K562 (cell line): ENCODE measurements at regions not wholly inside any gene's neighbourhood (a gene's known extent, or its start where the extent isn't known, plus 50 kb on each side); places are given as distances from the start of the nearest gene placed in this dataset.

Experiments used
- BHLHE40 ChIP-seq: IDR thresholded peaks from 2 replicates; pipeline ENCODE4 v1.6.1; 2011; ENCODE audit warnings: low read length, improper control_type of control experiment
- FOS ChIP-seq: IDR thresholded peaks from 3 replicates; pipeline ENCODE4 v1.6.1; 2011; ENCODE audit not compliant: insufficient read length; ENCODE audit errors: extremely low read depth
- JUND ChIP-seq, 2 experiments: IDR thresholded peaks; 2 replicates in 1 of 2; 3 replicates in 1 of 2; pipeline ENCODE4 v1.6.1; 2011; ENCODE audit warnings: borderline replicate concordance in 2 of 2, low read depth in 2 of 2, low read length in 2 of 2, improper control_type of control experiment in 1 of 2, missing biosample characterization in 1 of 2, missing genetic modification characterization in 1 of 2, missing genetic modification reagents in 1 of 2
- KDM2B ChIP-seq: fragments of 250-450 bp; sonication (Bioruptor Pico); IDR thresholded peaks from 2 replicates; pipeline ENCODE4 v1.8.0; 2021; ENCODE audit warnings: mild to moderate bottlenecking, moderate library complexity
- MCM3 ChIP-seq: fragments of 450-650 bp; IDR thresholded peaks from 2 replicates; pipeline ENCODE4 v1.6.1; 2016
- PML ChIP-seq: IDR thresholded peaks from 2 replicates; pipeline ENCODE4 v1.6.1; 2012; ENCODE audit warnings: low read length, inconsistent platforms
- RNF219 ChIP-seq: fragments of 250-450 bp; sonication (Bioruptor Pico); IDR thresholded peaks from 2 replicates; pipeline ENCODE4 v1.5.0; 2022; ENCODE audit warnings: mild to moderate bottlenecking
- SLC30A9 ChIP-seq: fragments of 250-450 bp; sonication (Bioruptor Pico); IDR thresholded peaks from 2 replicates; pipeline ENCODE4 v1.8.0; 2022; ENCODE audit warnings: mild to moderate bottlenecking, moderate library complexity
- SMAD4 ChIP-seq: fragments of 250-450 bp; sonication (Bioruptor Pico); conservative IDR thresholded peaks from 2 replicates; pipeline ENCODE4 v1.8.0; 2021; ENCODE audit warnings: inconsistent platforms, mild to moderate bottlenecking, moderate library complexity
- SOX6 ChIP-seq: fragments of 450-650 bp; IDR thresholded peaks from 2 replicates; pipeline ENCODE4 v1.6.1; 2014; ENCODE audit warnings: mild to moderate bottlenecking
- TFE3 ChIP-seq: fragments of 450-650 bp; formaldehyde crosslinking; IDR thresholded peaks from 2 replicates; pipeline ENCODE4 v1.4.0; 2020; ENCODE audit warnings: mild to moderate bottlenecking, mixed read lengths
- ZNF143 ChIP-seq: sonication (generic); formaldehyde crosslinking; IDR thresholded peaks from 2 replicates; pipeline ENCODE4 v1.9.0; 2022; ENCODE audit warnings: mild to moderate bottlenecking, missing genetic modification reagents
- ZNF785 ChIP-seq: fragments of 250-450 bp; sonication (Bioruptor Pico); IDR thresholded peaks from 2 replicates; pipeline ENCODE4 v1.4.0; 2020; ENCODE audit warnings: mild to moderate bottlenecking
- TF ChIP-seq, protein P1 (sequence below): fragments of 250-450 bp; sonication (Bioruptor Pico); IDR thresholded peaks from 2 replicates; pipeline ENCODE4 v1.8.0; 2021; ENCODE audit warnings: moderate library complexity, mild to moderate bottlenecking, inconsistent platforms
- TF ChIP-seq, protein P2 (sequence below): fragments of 200-600 bp; sonication (generic); IDR thresholded peaks from one replicate; pipeline ENCODE4 v1.6.1; 2012; ENCODE audit warnings: mild to moderate bottlenecking, low read depth, low read length, inconsistent platforms

DNA sequence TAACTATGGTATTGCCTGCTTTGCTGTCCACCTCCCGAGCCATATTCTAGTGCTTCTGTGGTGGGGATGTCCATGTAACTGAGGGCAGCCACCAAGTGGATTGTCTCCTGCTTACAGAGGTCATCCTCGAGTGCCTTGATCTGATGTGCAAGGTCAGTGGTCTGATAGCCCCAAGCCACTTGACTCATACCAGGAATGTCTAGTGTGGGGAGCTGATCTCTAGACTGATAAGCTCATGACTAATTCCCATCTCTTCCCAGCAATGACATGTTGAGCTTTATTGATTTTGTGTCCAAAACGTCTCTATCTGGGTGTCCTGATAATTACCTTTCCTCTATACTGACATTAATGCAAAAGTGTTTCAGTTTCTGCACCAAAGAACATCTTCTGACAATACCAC lies 168.4 kb upstream of the WDR1 start (continued):
- TF ChIP-seq KDM2B (CRISPR knock-in tag) = no peak
- 0 out of 2 replicates have a peak, but pooled peaks have one; percentile 50 for TF ChIP-seq SOX6
- peak; percentile 60; the same call in 1 of the 2 replicates for TF ChIP-seq SMAD4 (CRISPR knock-in tag)
- TF ChIP-seq SLC30A9 (CRISPR knock-in tag) = no peak
- TF ChIP-seq ZNF143 (CRISPR knock-in tag) = no peak
- peak; percentile 88 for TF ChIP-seq JUND (IDR thresholded peaks at IDR 0.05; ENCODE audit: borderline replicate concordance, low read depth, low read length)
- peak; percentile 83; the same call in 1 of the 3 replicates for TF ChIP-seq JUND (tag; IDR thresholded peaks at IDR 0.05; ENCODE audit: borderline replicate concordance, low read depth, low read length)
- no peak for TF ChIP-seq BHLHE40
- TF ChIP-seq PML = no peak
- TF ChIP-seq, protein P1, sequence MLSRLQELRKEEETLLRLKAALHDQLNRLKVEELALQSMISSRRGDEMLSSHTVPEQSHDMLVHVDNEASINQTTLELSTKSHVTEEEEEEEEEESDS (CRISPR knock-in tag) = no peak
- no peak for TF ChIP-seq TFE3 (CRISPR knock-in tag)
- TF ChIP-seq RNF219 (CRISPR knock-in tag) = no peak
- TF ChIP-seq FOS = peak; percentile 48
- no peak for TF ChIP-seq MCM3
- TF ChIP-seq ZNF785 (CRISPR knock-in tag) = no peak
- TF ChIP-seq, protein P2, sequence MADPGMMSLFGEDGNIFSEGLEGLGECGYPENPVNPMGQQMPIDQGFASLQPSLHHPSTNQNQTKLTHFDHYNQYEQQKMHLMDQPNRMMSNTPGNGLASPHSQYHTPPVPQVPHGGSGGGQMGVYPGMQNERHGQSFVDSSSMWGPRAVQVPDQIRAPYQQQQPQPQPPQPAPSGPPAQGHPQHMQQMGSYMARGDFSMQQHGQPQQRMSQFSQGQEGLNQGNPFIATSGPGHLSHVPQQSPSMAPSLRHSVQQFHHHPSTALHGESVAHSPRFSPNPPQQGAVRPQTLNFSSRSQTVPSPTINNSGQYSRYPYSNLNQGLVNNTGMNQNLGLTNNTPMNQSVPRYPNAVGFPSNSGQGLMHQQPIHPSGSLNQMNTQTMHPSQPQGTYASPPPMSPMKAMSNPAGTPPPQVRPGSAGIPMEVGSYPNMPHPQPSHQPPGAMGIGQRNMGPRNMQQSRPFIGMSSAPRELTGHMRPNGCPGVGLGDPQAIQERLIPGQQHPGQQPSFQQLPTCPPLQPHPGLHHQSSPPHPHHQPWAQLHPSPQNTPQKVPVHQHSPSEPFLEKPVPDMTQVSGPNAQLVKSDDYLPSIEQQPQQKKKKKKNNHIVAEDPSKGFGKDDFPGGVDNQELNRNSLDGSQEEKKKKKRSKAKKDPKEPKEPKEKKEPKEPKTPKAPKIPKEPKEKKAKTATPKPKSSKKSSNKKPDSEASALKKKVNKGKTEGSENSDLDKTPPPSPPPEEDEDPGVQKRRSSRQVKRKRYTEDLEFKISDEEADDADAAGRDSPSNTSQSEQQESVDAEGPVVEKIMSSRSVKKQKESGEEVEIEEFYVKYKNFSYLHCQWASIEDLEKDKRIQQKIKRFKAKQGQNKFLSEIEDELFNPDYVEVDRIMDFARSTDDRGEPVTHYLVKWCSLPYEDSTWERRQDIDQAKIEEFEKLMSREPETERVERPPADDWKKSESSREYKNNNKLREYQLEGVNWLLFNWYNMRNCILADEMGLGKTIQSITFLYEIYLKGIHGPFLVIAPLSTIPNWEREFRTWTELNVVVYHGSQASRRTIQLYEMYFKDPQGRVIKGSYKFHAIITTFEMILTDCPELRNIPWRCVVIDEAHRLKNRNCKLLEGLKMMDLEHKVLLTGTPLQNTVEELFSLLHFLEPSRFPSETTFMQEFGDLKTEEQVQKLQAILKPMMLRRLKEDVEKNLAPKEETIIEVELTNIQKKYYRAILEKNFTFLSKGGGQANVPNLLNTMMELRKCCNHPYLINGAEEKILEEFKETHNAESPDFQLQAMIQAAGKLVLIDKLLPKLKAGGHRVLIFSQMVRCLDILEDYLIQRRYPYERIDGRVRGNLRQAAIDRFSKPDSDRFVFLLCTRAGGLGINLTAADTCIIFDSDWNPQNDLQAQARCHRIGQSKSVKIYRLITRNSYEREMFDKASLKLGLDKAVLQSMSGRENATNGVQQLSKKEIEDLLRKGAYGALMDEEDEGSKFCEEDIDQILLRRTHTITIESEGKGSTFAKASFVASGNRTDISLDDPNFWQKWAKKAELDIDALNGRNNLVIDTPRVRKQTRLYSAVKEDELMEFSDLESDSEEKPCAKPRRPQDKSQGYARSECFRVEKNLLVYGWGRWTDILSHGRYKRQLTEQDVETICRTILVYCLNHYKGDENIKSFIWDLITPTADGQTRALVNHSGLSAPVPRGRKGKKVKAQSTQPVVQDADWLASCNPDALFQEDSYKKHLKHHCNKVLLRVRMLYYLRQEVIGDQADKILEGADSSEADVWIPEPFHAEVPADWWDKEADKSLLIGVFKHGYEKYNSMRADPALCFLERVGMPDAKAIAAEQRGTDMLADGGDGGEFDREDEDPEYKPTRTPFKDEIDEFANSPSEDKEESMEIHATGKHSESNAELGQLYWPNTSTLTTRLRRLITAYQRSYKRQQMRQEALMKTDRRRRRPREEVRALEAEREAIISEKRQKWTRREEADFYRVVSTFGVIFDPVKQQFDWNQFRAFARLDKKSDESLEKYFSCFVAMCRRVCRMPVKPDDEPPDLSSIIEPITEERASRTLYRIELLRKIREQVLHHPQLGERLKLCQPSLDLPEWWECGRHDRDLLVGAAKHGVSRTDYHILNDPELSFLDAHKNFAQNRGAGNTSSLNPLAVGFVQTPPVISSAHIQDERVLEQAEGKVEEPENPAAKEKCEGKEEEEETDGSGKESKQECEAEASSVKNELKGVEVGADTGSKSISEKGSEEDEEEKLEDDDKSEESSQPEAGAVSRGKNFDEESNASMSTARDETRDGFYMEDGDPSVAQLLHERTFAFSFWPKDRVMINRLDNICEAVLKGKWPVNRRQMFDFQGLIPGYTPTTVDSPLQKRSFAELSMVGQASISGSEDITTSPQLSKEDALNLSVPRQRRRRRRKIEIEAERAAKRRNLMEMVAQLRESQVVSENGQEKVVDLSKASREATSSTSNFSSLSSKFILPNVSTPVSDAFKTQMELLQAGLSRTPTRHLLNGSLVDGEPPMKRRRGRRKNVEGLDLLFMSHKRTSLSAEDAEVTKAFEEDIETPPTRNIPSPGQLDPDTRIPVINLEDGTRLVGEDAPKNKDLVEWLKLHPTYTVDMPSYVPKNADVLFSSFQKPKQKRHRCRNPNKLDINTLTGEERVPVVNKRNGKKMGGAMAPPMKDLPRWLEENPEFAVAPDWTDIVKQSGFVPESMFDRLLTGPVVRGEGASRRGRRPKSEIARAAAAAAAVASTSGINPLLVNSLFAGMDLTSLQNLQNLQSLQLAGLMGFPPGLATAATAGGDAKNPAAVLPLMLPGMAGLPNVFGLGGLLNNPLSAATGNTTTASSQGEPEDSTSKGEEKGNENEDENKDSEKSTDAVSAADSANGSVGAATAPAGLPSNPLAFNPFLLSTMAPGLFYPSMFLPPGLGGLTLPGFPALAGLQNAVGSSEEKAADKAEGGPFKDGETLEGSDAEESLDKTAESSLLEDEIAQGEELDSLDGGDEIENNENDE = no peak
